Liver (tissue), 8 donors: ENCODE measurements at regions not wholly inside any gene's neighbourhood (a gene's known extent, or its start where the extent isn't known, plus 50 kb on each side); places are given as distances from the start of the nearest gene placed in this dataset.
"Not testable (repeated sequence)": the region's sequence is repeated elsewhere in the genome, so short reads cannot be mapped to it uniquely, and the experiment has no call there.

Experiments
- DNase-seq: peaks from one replicate; pipeline ENCODE4 v3.0.0-alpha.2; 2017; ENCODE audit warnings: low spot score
- H3K27ac ChIP-seq, 2 donors: one replicate each; pipeline ENCODE4 v1.7.0; 2013; ENCODE audit warnings: inconsistent platforms in 2 of 2, low read length in 2 of 2, control low read depth in 1 of 2, low read depth in 1 of 2, mild to moderate bottlenecking in 1 of 2
- H3K27me3 ChIP-seq, 4 donors: one replicate each; pipeline versions ENCODE4 v1.6.1 to v1.7.0; 2013; ENCODE audit warnings: low read length in 3 of 4, inconsistent platforms in 1 of 4, mild to moderate bottlenecking in 1 of 4, moderate library complexity in 1 of 4; ENCODE audit not compliant: control insufficient read depth in 4 of 4, insufficient read depth in 4 of 4
- H3K36me3 ChIP-seq, 4 donors: one replicate each; pipeline versions ENCODE4 v1.6.1 to v1.7.0; 2013; ENCODE audit warnings: low read length in 3 of 4, mild to moderate bottlenecking in 3 of 4, low read depth in 1 of 4, moderate library complexity in 1 of 4; ENCODE audit not compliant: control insufficient read depth in 4 of 4, insufficient read depth in 3 of 4
- H3K4me1 ChIP-seq, 4 donors: one replicate each; pipeline versions ENCODE4 v1.6.1 to v1.7.0; 2013; ENCODE audit warnings: low read length in 3 of 4, mild to moderate bottlenecking in 3 of 4, moderate library complexity in 1 of 4; ENCODE audit not compliant: control insufficient read depth in 4 of 4, insufficient read depth in 4 of 4
- H3K4me3 ChIP-seq, 3 donors: one replicate each; pipeline versions ENCODE4 v1.6.1 to v1.7.0; 2013; ENCODE audit warnings: low read length in 3 of 3, control low read depth in 1 of 3, low read depth in 1 of 3, mild to moderate bottlenecking in 1 of 3
- H3K9ac ChIP-seq, 2 donors: one replicate each; pipeline ENCODE4 v1.7.0; 2013; ENCODE audit warnings: low read length in 2 of 2, mild to moderate bottlenecking in 2 of 2, moderate library complexity in 2 of 2, control low read depth in 1 of 2, low read depth in 1 of 2
- H3K9me3 ChIP-seq, 4 donors: one replicate each; pipeline versions ENCODE4 v1.6.1 to v1.7.0; 2013; ENCODE audit warnings: low read length in 3 of 4; ENCODE audit not compliant: control insufficient read depth in 4 of 4
- CTCF ChIP-seq: fragments of 150-350 bp; IDR thresholded peaks from 2 replicates; pipeline ENCODE4 v1.5.1; 2017; ENCODE audit warnings: improper control_type of control experiment, low read depth, low read length; ENCODE audit not compliant: missing input control
- EGR1 ChIP-seq, 2 donors: IDR thresholded peaks; 2 replicates each; pipeline ENCODE4 v1.6.1; 2016 to 2018; ENCODE audit warnings: antibody characterized with exemption in 2 of 2, low read depth in 2 of 2
- FOXA1 ChIP-seq: IDR thresholded peaks from 2 replicates; pipeline ENCODE4 v1.6.1; 2016; ENCODE audit warnings: antibody characterized with exemption
- GABPA ChIP-seq, 2 donors: IDR thresholded peaks in 1 of 2; conservative IDR thresholded peaks in 1 of 2; 2 replicates each; pipeline ENCODE4 v1.6.1; 2016; ENCODE audit warnings: antibody characterized with exemption in 2 of 2, mild to moderate bottlenecking in 1 of 2, moderate library complexity in 1 of 2
- HNF4A ChIP-seq, 2 donors: conservative IDR thresholded peaks; 2 replicates each; pipeline ENCODE4 v1.6.1; 2016; ENCODE audit warnings: antibody characterized with exemption in 2 of 2, mild to moderate bottlenecking in 2 of 2
- HNF4G ChIP-seq: IDR thresholded peaks from 2 replicates; pipeline ENCODE4 v1.6.1; 2016; ENCODE audit warnings: antibody characterized with exemption
- JUND ChIP-seq, 2 donors: IDR thresholded peaks; 2 replicates each; pipeline ENCODE4 v1.6.1; 2016; ENCODE audit warnings: antibody characterized with exemption in 2 of 2
- NR2F2 ChIP-seq: IDR thresholded peaks from 2 replicates; pipeline ENCODE4 v1.6.1; 2016; ENCODE audit warnings: antibody characterized with exemption
- RAD21 ChIP-seq, 2 donors: IDR thresholded peaks; 2 replicates each; pipeline ENCODE4 v1.6.1; 2016; ENCODE audit warnings: antibody characterized with exemption in 2 of 2, mild to moderate bottlenecking in 2 of 2
- RXRA ChIP-seq, 2 donors: IDR thresholded peaks; 2 replicates each; pipeline ENCODE4 v1.6.1; 2017 to 2018; ENCODE audit warnings: antibody characterized with exemption in 2 of 2, mild to moderate bottlenecking in 1 of 2
- SP1 ChIP-seq: IDR thresholded peaks from 2 replicates; pipeline ENCODE4 v1.6.1; 2018; ENCODE audit warnings: antibody characterized with exemption, mild to moderate bottlenecking
- TAF1 ChIP-seq: conservative IDR thresholded peaks from 2 replicates; pipeline ENCODE4 v1.6.1; 2016; ENCODE audit warnings: antibody characterized with exemption, mild to moderate bottlenecking
- YY1 ChIP-seq: IDR thresholded peaks from 2 replicates; pipeline ENCODE4 v1.6.1; 2016; ENCODE audit warnings: antibody characterized with exemption, mild to moderate bottlenecking
- WGBS: extraction: QIAGEN DNeasy Blood & Tissue Kit; methylation state at CpG from one replicate; pipeline ENCODE4 v1.1.7; 2013; 5-methylcytosine and 5-hydroxymethylcytosine counted together
- TF ChIP-seq, protein P1 (sequence below): IDR thresholded peaks from 2 replicates; pipeline ENCODE4 v1.6.1; 2016; ENCODE audit warnings: antibody characterized with exemption
- TF ChIP-seq, protein P2 (sequence below): IDR thresholded peaks from 2 replicates; pipeline ENCODE4 v1.6.1; 2016; ENCODE audit warnings: antibody characterized with exemption, mild to moderate bottlenecking
- TF ChIP-seq, protein P3 (sequence below): IDR thresholded peaks from 2 replicates; pipeline ENCODE4 v1.6.1; 2016; ENCODE audit warnings: antibody characterized with exemption
- donor health status: healthy.
- donor health status: healthy.
- donor health status: healthy.
- donor health status: healthy.
- donor health status: healthy.

GRCh38 chr7:52586704-52587103 is 448.7 kb upstream of the POM121L12 start:
- no peaks in the 10 kb centered on the region for H3K36me3 ChIP-seq
- WGBS = 10% methylated on average over 4 of the region's 4 CpGs
- TF ChIP-seq JUND (IDR thresholded peaks at IDR 0.05) = no peak
- TF ChIP-seq NR2F2 = no peak
- TF ChIP-seq, protein P1, sequence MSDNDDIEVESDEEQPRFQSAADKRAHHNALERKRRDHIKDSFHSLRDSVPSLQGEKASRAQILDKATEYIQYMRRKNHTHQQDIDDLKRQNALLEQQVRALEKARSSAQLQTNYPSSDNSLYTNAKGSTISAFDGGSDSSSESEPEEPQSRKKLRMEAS = no peak
- no peak for TF ChIP-seq TAF1
- no peak for TF ChIP-seq HNF4A (conservative IDR thresholded peaks at IDR 0.05)
- no peak for DNase-seq
- no peaks in the 10 kb centered on the region for H3K9me3 ChIP-seq
- no peaks in the 10 kb centered on the region for H3K4me1 ChIP-seq
- H3K27me3 ChIP-seq = no peaks in the 10 kb centered on the region
- no peak overlapping the region for H3K27ac ChIP-seq
- H3K9ac ChIP-seq = no peak overlapping the region
- no peak overlapping the region for H3K4me3 ChIP-seq

DNA sequence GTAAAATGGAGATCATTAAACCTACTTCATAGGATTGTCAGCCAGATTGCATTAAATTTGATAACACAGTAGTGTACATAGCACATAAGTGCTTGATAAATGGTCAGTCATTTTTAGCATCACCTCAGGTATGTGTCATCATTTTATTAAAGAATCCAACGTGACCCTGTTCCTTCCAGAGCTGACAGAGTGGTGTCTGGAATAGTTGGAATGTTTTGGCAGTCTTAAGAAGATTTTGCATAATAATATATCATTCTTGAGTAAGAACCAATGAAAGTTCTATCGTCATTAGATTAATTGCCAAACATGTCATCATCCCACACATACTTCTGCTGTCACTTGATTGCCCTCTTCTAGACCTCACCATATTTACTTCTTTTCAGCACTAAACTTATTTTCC is 451.4 kb upstream of the POM121L12 start:
- H3K4me1 ChIP-seq = no peaks in the 10 kb centered on the region
- DNase-seq = no peak
- H3K9ac ChIP-seq = no peak overlapping the region
- no peak overlapping the region for H3K27ac ChIP-seq
- H3K36me3 ChIP-seq = no peaks in the 10 kb centered on the region
- TF ChIP-seq CTCF (no peak), FOXA1 (no peak), YY1 (no peak)
- H3K27me3 ChIP-seq = no peaks in the 10 kb centered on the region
- WGBS = 53% methylated on average over 2 of the region's 2 CpGs
- H3K4me3 ChIP-seq = no peak overlapping the region
- no peaks in the 10 kb centered on the region for H3K9me3 ChIP-seq

DNA sequence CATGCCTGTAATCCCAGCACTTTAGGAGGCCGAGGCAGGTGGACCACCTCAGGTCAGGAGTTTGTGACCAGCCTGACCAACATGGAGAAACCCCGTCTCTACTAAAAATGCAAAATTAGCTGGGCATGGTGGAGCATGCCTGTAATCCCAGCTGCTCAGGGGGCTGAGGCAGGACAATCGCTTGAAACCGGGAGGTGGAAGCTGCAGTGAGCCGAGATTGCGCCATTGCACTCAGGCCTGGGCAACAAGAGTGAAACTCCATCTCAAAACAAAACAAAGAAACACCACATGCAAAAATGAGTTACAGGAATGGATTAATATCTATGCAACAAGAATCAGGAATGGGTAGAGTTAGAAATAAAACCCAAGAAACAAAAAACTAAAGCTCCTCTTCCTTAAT is 462.3 kb upstream of the POM121L12 start:
- DNase-seq, H3K27ac ChIP-seq, H3K27me3 ChIP-seq, H3K4me3 ChIP-seq, H3K4me1 ChIP-seq, H3K36me3 ChIP-seq, H3K9me3 ChIP-seq, H3K9ac ChIP-seq: not testable (repeated sequence)
- WGBS = 84% methylated on average over 6 of the region's 6 CpGs

- Histone ChIP-seq H3K9ac (no peak overlapping the region), H3K4me1 (no peaks in the 10 kb centered on the region), H3K4me3 (no peak overlapping the region), H3K9me3 (no peaks in the 10 kb centered on the region), H3K27ac (no peak overlapping the region), H3K27me3 (no peaks in the 10 kb centered on the region), H3K36me3 (no peaks in the 10 kb centered on the region)
- 74% methylated on average over 3 of the region's 3 CpGs for WGBS
- no peak for DNase-seq
- TF ChIP-seq GABPA (IDR thresholded peaks at IDR 0.05 in 1 of 2, conservative IDR thresholded peaks at IDR 0.05 in 1 of 2) (no peak), FOXA1 (no peak), EGR1 (IDR thresholded peaks at IDR 0.05; ENCODE audit: low read depth in 2 of 2) (no peak), SP1 (no peak), JUND (IDR thresholded peaks at IDR 0.05) (no peak), CTCF (no peak), HNF4G (no peak), RAD21 (IDR thresholded peaks at IDR 0.05) (no peak), YY1 (no peak), RXRA (IDR thresholded peaks at IDR 0.05) (no peak)
- TF ChIP-seq, protein P2, sequence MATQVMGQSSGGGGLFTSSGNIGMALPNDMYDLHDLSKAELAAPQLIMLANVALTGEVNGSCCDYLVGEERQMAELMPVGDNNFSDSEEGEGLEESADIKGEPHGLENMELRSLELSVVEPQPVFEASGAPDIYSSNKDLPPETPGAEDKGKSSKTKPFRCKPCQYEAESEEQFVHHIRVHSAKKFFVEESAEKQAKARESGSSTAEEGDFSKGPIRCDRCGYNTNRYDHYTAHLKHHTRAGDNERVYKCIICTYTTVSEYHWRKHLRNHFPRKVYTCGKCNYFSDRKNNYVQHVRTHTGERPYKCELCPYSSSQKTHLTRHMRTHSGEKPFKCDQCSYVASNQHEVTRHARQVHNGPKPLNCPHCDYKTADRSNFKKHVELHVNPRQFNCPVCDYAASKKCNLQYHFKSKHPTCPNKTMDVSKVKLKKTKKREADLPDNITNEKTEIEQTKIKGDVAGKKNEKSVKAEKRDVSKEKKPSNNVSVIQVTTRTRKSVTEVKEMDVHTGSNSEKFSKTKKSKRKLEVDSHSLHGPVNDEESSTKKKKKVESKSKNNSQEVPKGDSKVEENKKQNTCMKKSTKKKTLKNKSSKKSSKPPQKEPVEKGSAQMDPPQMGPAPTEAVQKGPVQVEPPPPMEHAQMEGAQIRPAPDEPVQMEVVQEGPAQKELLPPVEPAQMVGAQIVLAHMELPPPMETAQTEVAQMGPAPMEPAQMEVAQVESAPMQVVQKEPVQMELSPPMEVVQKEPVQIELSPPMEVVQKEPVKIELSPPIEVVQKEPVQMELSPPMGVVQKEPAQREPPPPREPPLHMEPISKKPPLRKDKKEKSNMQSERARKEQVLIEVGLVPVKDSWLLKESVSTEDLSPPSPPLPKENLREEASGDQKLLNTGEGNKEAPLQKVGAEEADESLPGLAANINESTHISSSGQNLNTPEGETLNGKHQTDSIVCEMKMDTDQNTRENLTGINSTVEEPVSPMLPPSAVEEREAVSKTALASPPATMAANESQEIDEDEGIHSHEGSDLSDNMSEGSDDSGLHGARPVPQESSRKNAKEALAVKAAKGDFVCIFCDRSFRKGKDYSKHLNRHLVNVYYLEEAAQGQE = no peak
- TF ChIP-seq, protein P1 = no peak
- TF ChIP-seq, protein P3, sequence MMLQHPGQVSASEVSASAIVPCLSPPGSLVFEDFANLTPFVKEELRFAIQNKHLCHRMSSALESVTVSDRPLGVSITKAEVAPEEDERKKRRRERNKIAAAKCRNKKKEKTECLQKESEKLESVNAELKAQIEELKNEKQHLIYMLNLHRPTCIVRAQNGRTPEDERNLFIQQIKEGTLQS = no peak
Measured at GRCh38 chr7:52571026-52571425, 464.4 kb upstream of the POM121L12 start.
